ENCODE measurements at regions not wholly inside any gene's neighbourhood (a gene's known extent, or its start where the extent isn't known, plus 50 kb on each side); places are given as distances from the start of the nearest gene placed in this dataset.

GRCh38 chr2:228840113-228840742 lies 430.9 kb downstream of the PID1 start:
- TF ChIP-seq POLR2AphosphoS5 (IDR thresholded peaks at IDR 0.05) (no peak), CTCF (IDR thresholded peaks at IDR 0.05) (no peak)
